ENCODE measurements at regions not wholly inside any gene's neighbourhood (a gene's known extent, or its start where the extent isn't known, plus 50 kb on each side); places are given as distances from the start of the nearest gene placed in this dataset.

DNA sequence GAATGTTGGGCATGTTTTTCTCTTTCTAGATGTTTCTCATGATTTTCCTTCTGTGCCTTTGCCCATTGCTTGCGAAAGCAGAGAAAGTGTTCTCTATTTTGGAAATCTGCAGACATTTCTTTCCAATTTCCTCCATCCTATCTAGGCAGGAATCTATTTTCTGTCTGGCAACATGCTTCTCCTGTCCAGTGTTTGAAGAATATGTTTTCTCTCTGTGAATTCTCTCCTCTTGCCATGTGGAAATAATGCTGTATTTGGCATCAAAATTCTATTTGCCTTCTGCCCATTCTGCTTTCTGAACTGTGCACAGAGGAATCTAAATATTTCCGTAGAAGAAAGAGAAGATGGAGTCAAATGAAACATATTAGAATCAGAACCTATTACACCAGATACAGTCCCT lies 833.3 kb downstream of the CDH9 start:
- H3K27ac ChIP-seq = peak overlapping the region in 1 of 4 donors; percentile 44
- peaks cover 0 to 9% (median 0%) of the 10 kb centered on the region in 4 donors for H3K4me1 ChIP-seq
- H3K27me3 ChIP-seq = no peaks in the 10 kb centered on the region
- no peak for DNase-seq (ENCODE audit: low spot score in 2 of 2)
- TF ChIP-seq POLR2A (IDR thresholded peaks at IDR 0.05) (no peak), EP300 (IDR thresholded peaks at IDR 0.05) (no peak)
- TF ChIP-seq, protein P1, sequence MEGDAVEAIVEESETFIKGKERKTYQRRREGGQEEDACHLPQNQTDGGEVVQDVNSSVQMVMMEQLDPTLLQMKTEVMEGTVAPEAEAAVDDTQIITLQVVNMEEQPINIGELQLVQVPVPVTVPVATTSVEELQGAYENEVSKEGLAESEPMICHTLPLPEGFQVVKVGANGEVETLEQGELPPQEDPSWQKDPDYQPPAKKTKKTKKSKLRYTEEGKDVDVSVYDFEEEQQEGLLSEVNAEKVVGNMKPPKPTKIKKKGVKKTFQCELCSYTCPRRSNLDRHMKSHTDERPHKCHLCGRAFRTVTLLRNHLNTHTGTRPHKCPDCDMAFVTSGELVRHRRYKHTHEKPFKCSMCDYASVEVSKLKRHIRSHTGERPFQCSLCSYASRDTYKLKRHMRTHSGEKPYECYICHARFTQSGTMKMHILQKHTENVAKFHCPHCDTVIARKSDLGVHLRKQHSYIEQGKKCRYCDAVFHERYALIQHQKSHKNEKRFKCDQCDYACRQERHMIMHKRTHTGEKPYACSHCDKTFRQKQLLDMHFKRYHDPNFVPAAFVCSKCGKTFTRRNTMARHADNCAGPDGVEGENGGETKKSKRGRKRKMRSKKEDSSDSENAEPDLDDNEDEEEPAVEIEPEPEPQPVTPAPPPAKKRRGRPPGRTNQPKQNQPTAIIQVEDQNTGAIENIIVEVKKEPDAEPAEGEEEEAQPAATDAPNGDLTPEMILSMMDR (IDR thresholded peaks at IDR 0.05) = no peak
- H3K36me3 ChIP-seq = no peaks in the 10 kb centered on the region
- no peak overlapping the region for H3K4me3 ChIP-seq
- H3K9me3 ChIP-seq = no peaks in the 10 kb centered on the region
- WGBS, 2 donors = 74 to 81% methylated on average over 2 of the region's 2 CpGs

DNA sequence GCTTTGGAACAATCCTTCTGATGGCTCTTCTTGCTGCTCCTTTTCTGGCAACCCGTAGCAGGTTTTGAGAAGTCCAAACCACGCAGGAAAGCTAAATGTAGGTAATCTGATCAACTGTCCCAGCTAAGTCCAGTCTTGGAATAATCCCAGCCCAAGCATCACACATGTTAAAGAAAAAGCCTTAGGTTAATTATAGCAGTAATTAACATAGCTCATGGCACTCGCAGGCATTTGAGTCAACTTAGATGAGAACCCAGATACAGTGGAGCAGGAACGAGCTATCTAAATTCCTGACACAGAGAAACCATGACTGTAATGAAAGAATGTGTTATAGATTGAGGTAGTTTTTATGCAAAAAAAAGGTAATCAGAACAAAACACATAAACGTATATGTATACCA lies 844.8 kb downstream of the CDH9 start:
- TF ChIP-seq EP300 (IDR thresholded peaks at IDR 0.05) = no peak
- TF ChIP-seq, protein P1 (IDR thresholded peaks at IDR 0.05) = no peak
- TF ChIP-seq POLR2A (IDR thresholded peaks at IDR 0.05) = no peak
- Histone ChIP-seq H3K36me3 (no peaks in the 10 kb centered on the region), H3K27ac (no peak overlapping the region), H3K4me1 (no peaks in the 10 kb centered on the region), H3K27me3 (no peaks in the 10 kb centered on the region), H3K4me3 (no peak overlapping the region), H3K9me3 (no peaks in the 10 kb centered on the region)
- no peak for DNase-seq (ENCODE audit: low spot score in 2 of 2)
- 83 to 85% methylated on average over 5 of the region's 5 CpGs for WGBS, 2 donors

DNA sequence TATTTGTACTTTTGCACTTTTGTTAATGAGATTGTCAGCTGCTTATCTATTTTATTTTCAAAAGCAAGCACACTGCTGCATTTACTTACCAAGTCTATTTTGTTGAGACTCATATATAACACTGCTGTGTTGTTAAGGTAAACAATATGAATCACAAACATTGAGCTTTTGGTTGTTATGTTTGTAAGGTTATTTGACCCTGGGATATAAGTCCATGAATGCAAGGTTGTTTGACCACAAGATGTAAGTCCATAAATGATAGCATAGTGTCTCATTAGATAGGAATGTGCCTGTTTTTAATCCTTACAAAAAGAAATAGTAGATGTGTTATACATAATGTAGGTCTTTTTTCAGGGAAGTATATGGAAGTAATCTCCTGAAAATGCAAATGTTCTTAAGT lies 845.9 kb downstream of the CDH9 start:
- Histone ChIP-seq H3K27ac (no peak overlapping the region), H3K4me3 (no peak overlapping the region), H3K4me1 (no peaks in the 10 kb centered on the region), H3K27me3 (no peaks in the 10 kb centered on the region), H3K9me3 (no peaks in the 10 kb centered on the region), H3K36me3 (no peaks in the 10 kb centered on the region)
- DNase-seq (ENCODE audit: low spot score in 2 of 2) = no peak
- no peak for TF ChIP-seq EP300 (IDR thresholded peaks at IDR 0.05)
- TF ChIP-seq POLR2A (IDR thresholded peaks at IDR 0.05) = no peak
- TF ChIP-seq, protein P1 (IDR thresholded peaks at IDR 0.05) = no peak

DNA sequence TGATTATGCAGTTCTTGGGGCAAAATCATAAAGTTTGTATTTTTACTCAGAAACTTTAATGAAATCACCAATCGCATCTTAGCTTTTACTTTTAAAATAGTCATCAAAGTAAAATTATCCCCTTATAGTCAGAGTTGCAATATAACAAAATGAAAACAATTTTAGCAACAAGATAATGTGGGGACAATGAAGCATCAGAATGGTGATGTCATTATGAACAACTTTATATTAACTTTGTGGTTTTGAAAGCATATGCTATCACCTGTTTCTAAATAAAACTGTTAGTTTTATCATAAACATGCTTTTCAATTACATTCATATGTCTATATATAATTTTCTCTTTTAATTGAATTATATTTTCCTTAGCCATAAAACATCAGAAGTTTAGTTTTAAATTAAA lies 856.8 kb downstream of the CDH9 start:
- Histone ChIP-seq H3K27me3 (no peaks in the 10 kb centered on the region), H3K9me3 (no peaks in the 10 kb centered on the region), H3K4me3 (no peak overlapping the region), H3K36me3 (no peaks in the 10 kb centered on the region), H3K27ac (no peak overlapping the region), H3K4me1 (no peaks in the 10 kb centered on the region)
- DNase-seq (ENCODE audit: low spot score in 2 of 2) = no peak
- WGBS, 2 donors = 97% methylated on average over 1 of the region's 1 CpG
- TF ChIP-seq EP300 (IDR thresholded peaks at IDR 0.05) (no peak), POLR2A (IDR thresholded peaks at IDR 0.05) (no peak)
- TF ChIP-seq, protein P1 (IDR thresholded peaks at IDR 0.05) = no peak

DNA sequence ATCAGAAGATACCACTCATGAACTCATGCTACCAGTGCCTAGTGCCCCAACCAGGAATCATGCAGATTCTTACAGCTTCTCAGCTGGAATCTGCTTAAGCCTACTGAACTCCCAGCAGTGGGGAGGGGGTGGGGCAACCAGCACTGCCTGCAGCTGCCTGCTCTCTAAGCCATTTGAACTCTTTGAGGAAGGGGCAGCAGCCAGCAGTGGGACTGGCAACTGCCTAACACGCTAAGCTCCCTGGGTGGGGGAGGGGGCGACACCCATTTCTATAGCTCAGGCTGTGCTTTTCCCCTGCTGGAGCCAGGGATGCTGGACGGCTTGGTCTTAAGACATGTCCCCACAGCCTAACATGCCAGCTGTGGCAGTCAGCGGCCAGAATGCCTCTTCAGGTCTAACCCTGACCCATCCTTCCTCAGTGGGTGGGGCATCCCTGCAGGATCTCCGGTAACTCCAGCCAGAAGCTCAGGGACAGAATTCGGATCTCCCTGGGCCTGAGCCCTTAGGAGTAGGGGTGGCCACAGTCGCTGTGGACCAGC lies 889.7 kb downstream of the CDH9 start:
- H3K4me3 ChIP-seq = no peak overlapping the region
- 78 to 100% methylated on average over 3 to 4 of the region's 7 CpGs for WGBS, 2 donors
- TF ChIP-seq POLR2A (IDR thresholded peaks at IDR 0.05) (no peak), EP300 (IDR thresholded peaks at IDR 0.05) (no peak)
- TF ChIP-seq, protein P1 (IDR thresholded peaks at IDR 0.05) = no peak
- DNase-seq (ENCODE audit: low spot score in 2 of 2) = no peak
- H3K27ac ChIP-seq = no peak overlapping the region
- H3K36me3 ChIP-seq = no peaks in the 10 kb centered on the region
- H3K9me3 ChIP-seq = no peaks in the 10 kb centered on the region
- no peaks in the 10 kb centered on the region for H3K27me3 ChIP-seq
- no peaks in the 10 kb centered on the region for H3K4me1 ChIP-seq

All from tibial nerve (tissue), 4 donors.